ENCODE measurements at regions not wholly inside any gene's neighbourhood (a gene's known extent, or its start where the extent isn't known, plus 50 kb on each side); places are given as distances from the start of the nearest gene placed in this dataset.

DNA sequence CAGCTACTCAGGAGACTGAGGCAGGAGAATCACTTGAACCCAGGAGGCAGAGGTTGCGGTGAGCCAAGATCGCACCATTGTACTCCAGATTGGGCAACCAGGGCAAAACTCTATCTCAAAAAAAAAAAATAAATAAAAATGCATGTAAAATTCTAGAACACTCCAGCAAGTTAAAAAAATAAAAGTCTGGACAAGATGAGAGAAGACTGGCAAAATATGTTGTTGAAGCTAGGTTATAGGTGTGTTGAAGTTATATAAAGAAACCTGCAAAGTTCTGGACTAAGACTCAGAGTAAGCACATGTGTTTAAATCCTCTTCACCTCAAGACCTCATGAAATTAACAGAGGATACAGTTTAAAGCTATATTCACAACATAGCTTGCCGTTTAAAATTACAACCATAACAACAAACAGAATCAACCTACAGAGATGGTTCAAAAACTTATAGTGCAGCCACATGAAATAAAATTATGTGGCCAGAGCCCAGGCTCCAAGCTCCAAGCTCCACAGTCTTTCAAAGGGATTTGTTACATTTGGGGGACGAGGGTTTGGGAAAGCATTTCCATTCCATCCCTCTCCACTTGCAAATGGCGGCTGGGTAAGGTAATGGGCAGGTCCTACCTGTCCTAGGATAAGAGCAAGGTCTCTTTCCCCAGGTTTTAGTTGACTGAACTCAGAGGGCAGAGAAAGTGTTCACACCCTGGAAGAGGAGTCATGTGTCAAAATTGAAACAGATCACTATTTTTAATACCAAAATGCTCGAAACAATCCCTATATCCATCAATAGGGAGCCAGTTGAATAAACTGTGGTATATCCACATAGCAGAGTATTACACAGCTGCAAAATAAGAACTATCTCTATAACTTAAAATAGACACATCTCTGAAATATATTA lies 59.9 kb upstream of the MYCN start:
- ChIA-PET CTCF (interaction anchor here (0.6 to 0.9 kb wide), 5 partner anchors 13 to 522 kb away, joined by 3 to 5 read pairs (median 3); no protein-coding TSS in a partner anchor), POLR2A (no interaction called here)
- no peaks in the 10 kb centered on the region for H3K36me3 ChIP-seq (ENCODE audit: control insufficient read depth in 2 of 2, insufficient read depth in 1 of 2, low read length in 2 of 2)
- no peaks in the 10 kb centered on the region for H3K4me1 ChIP-seq (ENCODE audit: control insufficient read depth, insufficient read depth, low read length)
- H3K9me3 ChIP-seq (ENCODE audit: control insufficient read depth, insufficient read depth, low read depth, low read length), result no peaks in the 10 kb centered on the region
- no peak for TF ChIP-seq ZNF701 (tag by site-specific recombination; IDR thresholded peaks at IDR 0.05)
- no peak overlapping the region for H3K4me3 ChIP-seq (ENCODE audit: low read depth, low read length)
- H3K27ac ChIP-seq (ENCODE audit: extremely low read depth, low read depth, low read length), result no peak overlapping the region

DNA sequence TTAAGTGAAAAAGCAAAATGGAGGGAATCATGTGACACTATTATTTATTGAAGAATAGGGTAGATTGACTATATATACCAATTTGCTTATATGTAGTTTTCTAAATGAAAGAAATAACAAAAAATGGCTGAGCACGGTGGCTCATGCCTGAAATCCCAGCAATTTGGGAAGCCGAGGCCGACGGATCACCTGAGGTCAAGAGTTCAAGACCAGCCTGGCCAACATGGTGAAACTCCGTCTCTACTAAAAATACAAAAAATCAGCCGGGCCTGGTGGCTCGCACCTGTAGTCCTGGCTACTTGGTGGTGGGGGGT lies 59.3 kb upstream of the MYCN start:
- POLR2A ChIA-PET, result no interaction called here

GRCh38 chr2:15881676-15882075 lies 58.7 kb upstream of the MYCN start:
- CTCF ChIA-PET, result no interaction called here
- H3K4me1 ChIP-seq (ENCODE audit: control insufficient read depth, insufficient read depth, low read length), result no peaks in the 10 kb centered on the region
- no peaks in the 10 kb centered on the region for H3K36me3 ChIP-seq (ENCODE audit: control insufficient read depth in 2 of 2, insufficient read depth in 1 of 2, low read length in 2 of 2)
- H3K27ac ChIP-seq (ENCODE audit: extremely low read depth, low read depth, low read length), result no peak overlapping the region
- H3K9me3 ChIP-seq (ENCODE audit: control insufficient read depth, insufficient read depth, low read depth, low read length), result no peaks in the 10 kb centered on the region
- POLR2A ChIA-PET, result interaction anchor here (0.6 kb wide), 1 partner anchor 33 kb away, joined by 3 read pairs; no protein-coding TSS in a partner anchor
- TF ChIP-seq ZBTB21 (tag by site-specific recombination; IDR thresholded peaks at IDR 0.05), result no peak
- TF ChIP-seq SALL2 (tag by site-specific recombination; IDR thresholded peaks at IDR 0.05; ENCODE audit: borderline replicate concordance), result no peak
- no peak for TF ChIP-seq PRDM6 (tag by site-specific recombination; IDR thresholded peaks at IDR 0.05)
- no peak for TF ChIP-seq BCL11A (tag by site-specific recombination; IDR thresholded peaks at IDR 0.05; ENCODE audit: low read depth)
- no peak for TF ChIP-seq ZNF155 (tag by site-specific recombination; IDR thresholded peaks at IDR 0.05)
- no peak for TF ChIP-seq ZNF292 (tag by site-specific recombination; IDR thresholded peaks at IDR 0.05; ENCODE audit: borderline replicate concordance, low read depth)
- no peak for TF ChIP-seq ZNF664 (tag by site-specific recombination; IDR thresholded peaks at IDR 0.05)
- no peak for TF ChIP-seq HOXA7 (CRISPR knock-in tag; IDR thresholded peaks at IDR 0.05; ENCODE audit: borderline replicate concordance)
- no peak for TF ChIP-seq ZNF121 (tag by site-specific recombination; IDR thresholded peaks at IDR 0.05)
- TF ChIP-seq KLF1 (tag by site-specific recombination; IDR thresholded peaks at IDR 0.05), result no peak
- TF ChIP-seq, protein P1, sequence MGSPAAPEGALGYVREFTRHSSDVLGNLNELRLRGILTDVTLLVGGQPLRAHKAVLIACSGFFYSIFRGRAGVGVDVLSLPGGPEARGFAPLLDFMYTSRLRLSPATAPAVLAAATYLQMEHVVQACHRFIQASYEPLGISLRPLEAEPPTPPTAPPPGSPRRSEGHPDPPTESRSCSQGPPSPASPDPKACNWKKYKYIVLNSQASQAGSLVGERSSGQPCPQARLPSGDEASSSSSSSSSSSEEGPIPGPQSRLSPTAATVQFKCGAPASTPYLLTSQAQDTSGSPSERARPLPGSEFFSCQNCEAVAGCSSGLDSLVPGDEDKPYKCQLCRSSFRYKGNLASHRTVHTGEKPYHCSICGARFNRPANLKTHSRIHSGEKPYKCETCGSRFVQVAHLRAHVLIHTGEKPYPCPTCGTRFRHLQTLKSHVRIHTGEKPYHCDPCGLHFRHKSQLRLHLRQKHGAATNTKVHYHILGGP (tag by site-specific recombination; IDR thresholded peaks at IDR 0.05), result no peak
- TF ChIP-seq ZNF175 (tag by site-specific recombination; IDR thresholded peaks at IDR 0.05), result no peak
- TF ChIP-seq ZNF433 (tag by site-specific recombination; IDR thresholded peaks at IDR 0.05; ENCODE audit: low read depth), result no peak
- TF ChIP-seq SP3 (tag by site-specific recombination; IDR thresholded peaks at IDR 0.05), result no peak
- TF ChIP-seq ZFP37 (tag by site-specific recombination; IDR thresholded peaks at IDR 0.05), result no peak
- no peak overlapping the region for H3K4me3 ChIP-seq (ENCODE audit: low read depth, low read length)

More for the DNA sequence above, 59.3 kb upstream of the MYCN start:
- H3K27ac ChIP-seq (ENCODE audit: extremely low read depth, low read depth, low read length), result no peak overlapping the region
- H3K36me3 ChIP-seq (ENCODE audit: control insufficient read depth in 2 of 2, insufficient read depth in 1 of 2, low read length in 2 of 2), result no peaks in the 10 kb centered on the region
- TF ChIP-seq MYNN (tag by site-specific recombination; IDR thresholded peaks at IDR 0.05; ENCODE audit: borderline replicate concordance) (no peak), ZNF350 (tag by site-specific recombination; IDR thresholded peaks at IDR 0.05) (no peak), ZIC2 (tag by site-specific recombination; IDR thresholded peaks at IDR 0.05) (no peak), ZNF335 (tag by site-specific recombination; conservative IDR thresholded peaks at IDR 0.05) (no peak), HIC1 (tag by site-specific recombination; IDR thresholded peaks at IDR 0.05) (no peak), ZNF629 (tag by site-specific recombination; IDR thresholded peaks at IDR 0.05) (no peak), ZNF114 (tag by site-specific recombination; IDR thresholded peaks at IDR 0.05) (no peak), ZNF558 (tag by site-specific recombination; IDR thresholded peaks at IDR 0.05) (no peak)
- H3K4me3 ChIP-seq (ENCODE audit: low read depth, low read length), result no peak overlapping the region
- CTCF ChIA-PET, result no interaction called here
- H3K9me3 ChIP-seq (ENCODE audit: control insufficient read depth, insufficient read depth, low read depth, low read length), result no peaks in the 10 kb centered on the region
- no peaks in the 10 kb centered on the region for H3K4me1 ChIP-seq (ENCODE audit: control insufficient read depth, insufficient read depth, low read length)
